ENCODE measurements at regions not wholly inside any gene's neighbourhood (a gene's known extent, or its start where the extent isn't known, plus 50 kb on each side); places are given as distances from the start of the nearest gene placed in this dataset.

DNA sequence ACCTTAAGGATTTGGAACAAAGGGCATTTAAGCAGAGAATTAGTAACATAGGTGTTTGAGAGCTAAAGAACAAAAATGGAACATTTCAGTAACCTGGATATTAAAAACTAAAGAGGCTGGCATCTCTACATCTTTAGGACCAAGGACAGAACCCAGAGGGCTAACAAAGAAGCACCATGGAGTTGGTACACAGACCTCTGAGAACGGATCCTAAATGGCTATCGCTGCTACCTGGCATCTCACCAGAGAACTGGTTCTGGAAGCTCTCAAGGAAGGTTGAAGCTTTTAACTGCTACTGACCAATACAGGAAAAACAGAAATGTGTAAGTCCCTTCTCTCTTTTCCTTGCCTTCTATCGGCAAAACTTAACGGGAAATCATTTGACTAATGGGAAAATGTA, 118.4 kb upstream of the TLL1 start:
- ATAC-seq = no peak
- Histone ChIP-seq H3K4me2 (ENCODE audit: low read depth, low read length) (no peak overlapping the region), H3K36me3 (replicated peaks in 1 of 2; ENCODE audit: control insufficient read depth in 1 of 2, insufficient read depth in 2 of 2, low read length in 2 of 2) (no peaks in the 10 kb centered on the region), H3K4me3 (replicated peaks in 1 of 3; ENCODE audit: insufficient read depth in 1 of 3, low read depth in 2 of 3, low read length in 3 of 3) (no peak overlapping the region), H3K79me2 (ENCODE audit: insufficient read depth, low read length) (no peaks in the 10 kb centered on the region), H3K9ac (ENCODE audit: insufficient read depth, low read depth, low read length) (no peak overlapping the region), H4K20me1 (ENCODE audit: insufficient read depth, low read length) (no peaks in the 10 kb centered on the region), H2AFZ (ENCODE audit: low read length) (no peak overlapping the region), H3K4me1 (ENCODE audit: insufficient read depth, low read length) (no peaks in the 10 kb centered on the region), H3K9me3 (ENCODE audit: low read length) (no peaks in the 10 kb centered on the region), H3K27ac (ENCODE audit: extremely low read length, insufficient read depth, low read length) (no peak overlapping the region), H3K27me3 (ENCODE audit: control insufficient read depth in 1 of 2, insufficient read depth in 2 of 2, low read length in 2 of 2) (no peaks in the 10 kb centered on the region)
- no TSS peak for BruUV-seq (replicated peaks)
- CTCF ChIA-PET (ENCODE audit: low intra/inter-chr PET ratio, low total read pairs) = no interaction called here
- FAIRE-seq = no peak
- in situ Hi-C loops (cut with HindIII; ENCODE audit: extremely low pct_ligation_motif_present, low pct_unique_long_range_greater_than_20kb) (no loop called here), intact Hi-C loops (cut with micrococcal nuclease; ENCODE audit: unreplicated experiment) (no loop called here)
- no peak for DNase-seq (ENCODE audit: low spot score)
- POLR2A ChIA-PET = no interaction called here
- TF ChIP-seq, protein P1, sequence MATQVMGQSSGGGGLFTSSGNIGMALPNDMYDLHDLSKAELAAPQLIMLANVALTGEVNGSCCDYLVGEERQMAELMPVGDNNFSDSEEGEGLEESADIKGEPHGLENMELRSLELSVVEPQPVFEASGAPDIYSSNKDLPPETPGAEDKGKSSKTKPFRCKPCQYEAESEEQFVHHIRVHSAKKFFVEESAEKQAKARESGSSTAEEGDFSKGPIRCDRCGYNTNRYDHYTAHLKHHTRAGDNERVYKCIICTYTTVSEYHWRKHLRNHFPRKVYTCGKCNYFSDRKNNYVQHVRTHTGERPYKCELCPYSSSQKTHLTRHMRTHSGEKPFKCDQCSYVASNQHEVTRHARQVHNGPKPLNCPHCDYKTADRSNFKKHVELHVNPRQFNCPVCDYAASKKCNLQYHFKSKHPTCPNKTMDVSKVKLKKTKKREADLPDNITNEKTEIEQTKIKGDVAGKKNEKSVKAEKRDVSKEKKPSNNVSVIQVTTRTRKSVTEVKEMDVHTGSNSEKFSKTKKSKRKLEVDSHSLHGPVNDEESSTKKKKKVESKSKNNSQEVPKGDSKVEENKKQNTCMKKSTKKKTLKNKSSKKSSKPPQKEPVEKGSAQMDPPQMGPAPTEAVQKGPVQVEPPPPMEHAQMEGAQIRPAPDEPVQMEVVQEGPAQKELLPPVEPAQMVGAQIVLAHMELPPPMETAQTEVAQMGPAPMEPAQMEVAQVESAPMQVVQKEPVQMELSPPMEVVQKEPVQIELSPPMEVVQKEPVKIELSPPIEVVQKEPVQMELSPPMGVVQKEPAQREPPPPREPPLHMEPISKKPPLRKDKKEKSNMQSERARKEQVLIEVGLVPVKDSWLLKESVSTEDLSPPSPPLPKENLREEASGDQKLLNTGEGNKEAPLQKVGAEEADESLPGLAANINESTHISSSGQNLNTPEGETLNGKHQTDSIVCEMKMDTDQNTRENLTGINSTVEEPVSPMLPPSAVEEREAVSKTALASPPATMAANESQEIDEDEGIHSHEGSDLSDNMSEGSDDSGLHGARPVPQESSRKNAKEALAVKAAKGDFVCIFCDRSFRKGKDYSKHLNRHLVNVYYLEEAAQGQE (IDR thresholded peaks at IDR 0.05; ENCODE audit: borderline replicate concordance in 1 of 2, low read depth in 1 of 2, low read length in 2 of 2) = 0 out of 4 replicates have a peak, but pooled peaks of 1 of the 2 experiments have one; percentile 25
- no peak for TF ChIP-seq ZNF83 (CRISPR knock-in tag; IDR thresholded peaks at IDR 0.05; ENCODE audit: borderline replicate concordance)
- no peak for TF ChIP-seq ZNF143 (CRISPR knock-in tag; IDR thresholded peaks at IDR 0.05)
- TF ChIP-seq, protein P2, sequence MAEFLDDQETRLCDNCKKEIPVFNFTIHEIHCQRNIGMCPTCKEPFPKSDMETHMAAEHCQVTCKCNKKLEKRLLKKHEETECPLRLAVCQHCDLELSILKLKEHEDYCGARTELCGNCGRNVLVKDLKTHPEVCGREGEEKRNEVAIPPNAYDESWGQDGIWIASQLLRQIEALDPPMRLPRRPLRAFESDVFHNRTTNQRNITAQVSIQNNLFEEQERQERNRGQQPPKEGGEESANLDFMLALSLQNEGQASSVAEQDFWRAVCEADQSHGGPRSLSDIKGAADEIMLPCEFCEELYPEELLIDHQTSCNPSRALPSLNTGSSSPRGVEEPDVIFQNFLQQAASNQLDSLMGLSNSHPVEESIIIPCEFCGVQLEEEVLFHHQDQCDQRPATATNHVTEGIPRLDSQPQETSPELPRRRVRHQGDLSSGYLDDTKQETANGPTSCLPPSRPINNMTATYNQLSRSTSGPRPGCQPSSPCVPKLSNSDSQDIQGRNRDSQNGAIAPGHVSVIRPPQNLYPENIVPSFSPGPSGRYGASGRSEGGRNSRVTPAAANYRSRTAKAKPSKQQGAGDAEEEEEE (CRISPR knock-in tag; IDR thresholded peaks at IDR 0.05; ENCODE audit: borderline replicate concordance) = no peak
- WGBS (ENCODE audit: low lambda C conversion rate) = 56% methylated on average over 4 of the region's 4 CpGs
